ENCODE measurements at regions not wholly inside any gene's neighbourhood (a gene's known extent, or its start where the extent isn't known, plus 50 kb on each side); places are given as distances from the start of the nearest gene placed in this dataset.

DNA sequence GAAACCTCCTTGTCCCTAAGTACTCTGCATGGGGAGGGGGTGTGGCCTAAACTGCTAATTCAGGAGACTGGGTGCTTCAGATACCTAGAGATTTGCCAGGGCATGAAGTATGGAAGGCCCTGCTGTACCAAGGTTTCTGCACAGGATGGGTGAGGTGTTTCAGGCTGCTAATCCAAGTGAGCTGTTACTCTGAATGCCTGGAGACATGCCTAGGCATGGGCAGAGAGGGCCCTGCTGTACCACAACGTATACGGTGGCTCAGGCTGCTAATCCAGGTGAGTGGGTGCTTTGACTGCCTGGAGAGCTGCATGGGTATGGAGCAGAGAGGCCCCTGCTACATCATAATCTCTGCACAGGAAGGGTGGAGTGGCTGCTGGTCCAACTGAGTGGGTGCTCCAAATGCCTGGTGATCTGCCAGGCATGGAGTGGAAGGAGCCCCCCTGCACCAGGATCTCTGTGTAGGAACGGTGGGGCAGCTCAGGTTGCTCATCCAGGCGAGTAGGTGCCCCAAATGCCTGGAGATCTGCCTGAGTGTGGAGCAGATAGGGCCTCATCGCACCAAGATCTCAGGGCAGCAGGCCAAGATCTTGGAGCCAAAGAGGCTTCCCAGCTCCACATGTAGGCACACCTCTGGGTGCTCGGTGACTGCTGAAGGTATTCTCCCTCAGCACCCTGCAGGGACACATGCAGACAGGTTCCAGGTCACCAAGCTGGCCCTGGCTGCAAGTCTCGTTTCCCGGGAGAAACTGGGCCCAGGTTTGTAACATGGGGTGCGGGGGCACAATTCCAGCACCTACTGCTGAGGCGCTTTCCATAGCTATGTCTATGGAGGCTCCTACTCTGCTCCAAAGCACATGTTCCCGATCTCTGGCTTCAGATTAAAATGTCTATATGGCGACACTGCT lies 252.5 kb upstream of the PLXNA2 start:
- TF ChIP-seq, protein P1, sequence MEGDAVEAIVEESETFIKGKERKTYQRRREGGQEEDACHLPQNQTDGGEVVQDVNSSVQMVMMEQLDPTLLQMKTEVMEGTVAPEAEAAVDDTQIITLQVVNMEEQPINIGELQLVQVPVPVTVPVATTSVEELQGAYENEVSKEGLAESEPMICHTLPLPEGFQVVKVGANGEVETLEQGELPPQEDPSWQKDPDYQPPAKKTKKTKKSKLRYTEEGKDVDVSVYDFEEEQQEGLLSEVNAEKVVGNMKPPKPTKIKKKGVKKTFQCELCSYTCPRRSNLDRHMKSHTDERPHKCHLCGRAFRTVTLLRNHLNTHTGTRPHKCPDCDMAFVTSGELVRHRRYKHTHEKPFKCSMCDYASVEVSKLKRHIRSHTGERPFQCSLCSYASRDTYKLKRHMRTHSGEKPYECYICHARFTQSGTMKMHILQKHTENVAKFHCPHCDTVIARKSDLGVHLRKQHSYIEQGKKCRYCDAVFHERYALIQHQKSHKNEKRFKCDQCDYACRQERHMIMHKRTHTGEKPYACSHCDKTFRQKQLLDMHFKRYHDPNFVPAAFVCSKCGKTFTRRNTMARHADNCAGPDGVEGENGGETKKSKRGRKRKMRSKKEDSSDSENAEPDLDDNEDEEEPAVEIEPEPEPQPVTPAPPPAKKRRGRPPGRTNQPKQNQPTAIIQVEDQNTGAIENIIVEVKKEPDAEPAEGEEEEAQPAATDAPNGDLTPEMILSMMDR (IDR thresholded peaks at IDR 0.05; ENCODE audit: low read length): no peak
- TF ChIP-seq EZH2 (optimal IDR thresholded peaks at IDR 0.05; ENCODE audit: low read depth, low read length): no peak

Measured in MM.1S (cell line).